ENCODE measurements at regions not wholly inside any gene's neighbourhood (a gene's known extent, or its start where the extent isn't known, plus 50 kb on each side); places are given as distances from the start of the nearest gene placed in this dataset.
A peak's percentile ranks its signal among the peaks of the same experiment; 100 is the strongest.
"Not testable (repeated sequence)": the region's sequence is repeated elsewhere in the genome, so short reads cannot be mapped to it uniquely, and the experiment has no call there.

GRCh38 chr2:7094231-7094741, 177.1 kb downstream of the RNF144A start:
- DNase-seq = no peak

- DNase-seq = no peak
These were observed 179.6 kb downstream of the RNF144A start for GRCh38 chr2:7096726-7097352.

- peak; percentile 48 for DNase-seq
These were observed 180.2 kb downstream of the RNF144A start for GRCh38 chr2:7097353-7097895.

- no peak for DNase-seq
These were observed 181.6 kb downstream of the RNF144A start for GRCh38 chr2:7098816-7099215.

- DNase-seq = not testable (repeated sequence)
These were observed 182.5 kb downstream of the RNF144A start for GRCh38 chr2:7099687-7100086.

GRCh38 chr2:7102826-7103225, 185.6 kb downstream of the RNF144A start:
- no peak for DNase-seq

GRCh38 chr2:7108792-7109532, 191.8 kb downstream of the RNF144A start:
- DNase-seq = no peak

- no peak for DNase-seq
These were observed 192.3 kb downstream of the RNF144A start for GRCh38 chr2:7109533-7109885.

- DNase-seq = no peak
These were observed 194.4 kb downstream of the RNF144A start for GRCh38 chr2:7111626-7112025.

- DNase-seq = no peak
These were observed 198.2 kb downstream of the RNF144A start for GRCh38 chr2:7115364-7115763.

GRCh38 chr2:7115906-7116305, 198.7 kb downstream of the RNF144A start:
- DNase-seq = no peak

- DNase-seq = no peak
These were observed 199.3 kb downstream of the RNF144A start for GRCh38 chr2:7116511-7116910.

- no peak for DNase-seq
These were observed 199.9 kb downstream of the RNF144A start for GRCh38 chr2:7117076-7117475.

- DNase-seq = no peak
These were observed 201.5 kb downstream of the RNF144A start for GRCh38 chr2:7118606-7119131.

GRCh38 chr2:7119132-7119835, 202.1 kb downstream of the RNF144A start:
- no peak for DNase-seq

GRCh38 chr2:7121851-7122250, 204.6 kb downstream of the RNF144A start:
- DNase-seq = no peak

GRCh38 chr2:7127156-7127555, 209.9 kb downstream of the RNF144A start:
- DNase-seq = no peak

GRCh38 chr2:7127687-7128086, 210.5 kb downstream of the RNF144A start:
- DNase-seq = no peak

GRCh38 chr2:7131261-7131660, 214.0 kb downstream of the RNF144A start:
- no peak for DNase-seq

GRCh38 chr2:7132753-7133152, 215.5 kb downstream of the RNF144A start:
- DNase-seq = no peak

GRCh38 chr2:7133521-7133920, 216.3 kb downstream of the RNF144A start:
- no peak for DNase-seq

GRCh38 chr2:7140306-7140705, 223.1 kb downstream of the RNF144A start:
- no peak for DNase-seq

GRCh38 chr2:7145707-7146106, 228.5 kb downstream of the RNF144A start:
- no peak for DNase-seq

Measured in activated gamma-delta T cell (primary cell).